Islet precursor cell (in vitro differentiated cells): ENCODE measurements at regions not wholly inside any gene's neighbourhood (a gene's known extent, or its start where the extent isn't known, plus 50 kb on each side); places are given as distances from the start of the nearest gene placed in this dataset.

Source experiments
- DNase-seq: peaks from one replicate; pipeline ENCODE4 v3.0.0-alpha.2; 2018

DNA sequence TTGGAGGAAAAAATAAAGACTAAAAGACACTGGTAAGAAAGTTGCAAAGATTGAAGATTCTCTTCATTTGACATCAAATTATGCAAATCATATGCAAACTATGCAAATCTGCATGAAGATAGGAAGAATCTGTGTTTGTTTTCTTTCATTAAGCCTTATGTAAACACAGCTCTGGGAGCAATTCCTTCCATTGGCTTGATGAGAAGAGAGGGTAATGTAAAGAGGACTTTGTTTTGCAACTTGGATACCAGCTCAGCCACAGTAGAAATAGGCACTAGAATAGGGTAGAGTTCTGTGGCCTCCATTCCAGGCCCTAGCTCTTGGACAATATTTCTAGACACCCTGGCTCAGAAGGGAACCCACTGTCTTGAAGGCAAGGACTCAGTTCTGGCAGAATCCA, 388.4 kb upstream of the RASGEF1B start:
- DNase-seq = no peak

DNA sequence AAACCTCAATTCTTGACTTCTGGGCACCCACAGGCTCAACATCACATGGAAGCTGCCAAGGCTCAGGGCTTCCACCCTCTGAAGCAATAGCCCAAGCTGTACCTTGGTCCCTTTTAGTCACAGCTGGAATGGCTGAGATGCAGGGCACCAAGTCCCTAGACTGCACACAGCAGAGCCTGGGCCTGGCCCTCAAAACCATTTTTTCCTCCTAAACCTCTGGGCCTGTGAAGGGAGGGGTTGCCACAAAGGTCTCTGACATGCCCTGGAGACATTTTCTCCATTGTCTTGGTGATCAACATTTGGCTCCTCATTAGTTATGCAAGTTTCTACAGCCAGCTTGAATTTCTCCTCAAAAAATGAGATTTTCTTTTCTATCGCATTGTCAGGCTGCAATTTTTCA, 382.7 kb upstream of the RASGEF1B start:
- no peak for DNase-seq

GRCh38 chr4:81852031-81852715, 380.5 kb upstream of the RASGEF1B start:
- DNase-seq = no peak

- no peak for DNase-seq
Measured at GRCh38 chr4:81850701-81851100, 379.0 kb upstream of the RASGEF1B start.

- no peak for DNase-seq
Measured at GRCh38 chr4:81845761-81846160, 374.1 kb upstream of the RASGEF1B start.

- DNase-seq = no peak
Measured at GRCh38 chr4:81845273-81845672, 373.6 kb upstream of the RASGEF1B start.

GRCh38 chr4:81844717-81845116, 373.0 kb upstream of the RASGEF1B start:
- peak; percentile 80 for DNase-seq

GRCh38 chr4:81839347-81840042, 367.8 kb upstream of the RASGEF1B start:
- DNase-seq = no peak

- DNase-seq = no peak
Measured at GRCh38 chr4:81838586-81838985, 366.9 kb upstream of the RASGEF1B start.

DNA sequence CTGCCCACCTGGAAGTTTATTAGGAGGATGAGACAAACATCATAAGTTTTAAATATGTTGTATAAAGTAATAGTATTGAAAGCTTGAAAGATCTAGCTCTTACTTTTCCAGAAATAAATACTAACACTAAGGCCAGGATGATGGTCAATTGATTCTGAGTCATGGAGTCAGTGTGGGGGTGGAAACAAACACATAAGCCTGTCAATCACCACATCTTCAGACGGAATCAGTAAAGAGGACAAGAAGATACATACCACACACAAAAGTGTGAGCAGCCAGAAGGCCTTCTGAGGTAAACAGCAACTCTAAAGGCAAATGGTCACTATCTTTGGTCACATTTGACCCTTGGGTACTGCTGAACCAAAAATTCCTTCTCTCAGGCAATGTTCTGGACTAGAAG, 365.0 kb upstream of the RASGEF1B start:
- DNase-seq = no peak

- no peak for DNase-seq
Measured at GRCh38 chr4:81833576-81833975, 361.9 kb upstream of the RASGEF1B start.

GRCh38 chr4:81828991-81829390, 357.3 kb upstream of the RASGEF1B start:
- no peak for DNase-seq

DNA sequence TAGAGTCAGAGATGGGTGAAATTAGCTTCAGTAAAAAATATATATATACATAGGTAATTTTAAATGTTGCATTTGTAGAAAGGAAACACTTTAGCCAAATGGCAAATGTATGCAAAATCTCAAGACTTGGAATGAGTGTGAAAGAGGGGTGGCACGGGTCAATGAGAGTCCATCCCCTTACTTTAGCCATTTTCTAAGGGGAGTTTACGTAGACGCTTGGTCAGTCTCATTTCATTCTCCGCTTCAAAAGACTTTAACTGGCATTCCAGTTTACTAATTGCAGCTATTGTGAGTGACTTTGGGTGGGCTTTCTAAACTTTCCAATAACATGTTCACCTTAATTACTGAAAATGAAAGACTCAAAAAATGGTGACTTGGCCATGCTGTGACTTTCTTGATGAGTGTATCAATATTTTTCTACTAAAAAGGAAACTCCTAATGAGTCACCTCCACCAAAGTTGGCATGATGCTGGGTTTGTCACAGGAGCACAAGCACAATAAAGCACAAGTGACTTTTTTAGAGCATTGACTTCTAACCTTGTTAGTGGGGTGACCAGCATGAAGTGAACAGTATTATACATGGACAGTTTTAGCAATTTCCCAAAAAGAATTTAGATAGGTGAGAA, 356.0 kb upstream of the RASGEF1B start:
- DNase-seq = no peak

DNA sequence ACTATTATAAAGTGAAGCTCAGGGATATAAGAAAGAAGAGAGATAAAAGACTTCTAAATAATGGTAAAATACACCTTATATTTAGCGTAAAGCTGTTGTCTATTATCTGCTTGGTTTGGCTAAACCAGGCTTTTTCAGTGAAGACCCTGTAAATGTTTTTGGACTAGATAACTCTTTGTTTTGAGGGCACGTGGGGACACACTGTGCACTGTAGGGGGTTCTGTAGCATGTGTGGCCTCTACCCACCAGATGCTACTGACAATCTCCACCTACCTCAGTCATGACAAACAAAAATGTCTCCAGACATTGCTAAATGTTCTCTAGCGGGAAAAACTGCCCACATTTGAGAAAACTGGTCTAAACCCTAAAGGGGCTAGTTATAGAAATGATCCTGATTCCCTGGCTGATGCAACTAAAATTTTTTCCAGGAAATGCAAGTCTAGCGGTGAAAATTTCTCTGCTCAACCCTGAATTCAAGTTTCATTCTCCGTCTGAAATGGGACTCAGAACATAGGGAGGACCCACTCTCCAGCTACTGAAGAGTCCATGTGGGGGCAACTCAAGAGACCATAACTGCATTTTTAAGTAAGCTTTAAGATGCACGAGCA, 355.2 kb upstream of the RASGEF1B start:
- DNase-seq = no peak

- no peak for DNase-seq
Measured at GRCh38 chr4:81826335-81826734, 354.6 kb upstream of the RASGEF1B start.

- DNase-seq = no peak
Measured at GRCh38 chr4:81818385-81818920, 346.7 kb upstream of the RASGEF1B start.

GRCh38 chr4:81816031-81816761, 344.5 kb upstream of the RASGEF1B start:
- no peak for DNase-seq

DNA sequence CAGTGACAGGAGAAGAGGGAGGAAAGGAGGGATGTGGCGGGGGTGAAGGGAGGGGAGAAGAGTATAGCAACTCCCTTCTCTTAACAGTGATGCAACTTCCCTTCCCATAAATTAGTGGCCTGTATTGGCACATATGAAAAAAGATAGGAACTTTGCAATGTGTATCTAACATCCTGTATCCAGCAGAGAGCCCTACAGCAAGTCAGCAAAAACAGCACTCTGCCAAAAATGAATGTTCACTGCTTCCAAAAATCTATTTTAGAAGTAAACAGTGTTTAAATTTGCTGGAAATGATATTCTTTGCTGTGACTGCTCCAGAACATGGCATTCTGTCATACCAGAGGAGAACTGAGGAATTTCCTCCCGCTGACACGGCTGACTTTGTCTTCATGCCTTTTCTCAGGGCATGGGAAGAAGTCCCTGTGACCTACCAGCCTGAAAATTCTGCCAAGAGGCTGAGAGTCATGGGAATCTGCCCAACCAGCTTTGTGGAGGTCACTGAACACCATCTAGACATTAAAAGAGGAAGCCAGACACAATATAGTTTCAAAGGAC, 343.4 kb upstream of the RASGEF1B start:
- DNase-seq = no peak

DNA sequence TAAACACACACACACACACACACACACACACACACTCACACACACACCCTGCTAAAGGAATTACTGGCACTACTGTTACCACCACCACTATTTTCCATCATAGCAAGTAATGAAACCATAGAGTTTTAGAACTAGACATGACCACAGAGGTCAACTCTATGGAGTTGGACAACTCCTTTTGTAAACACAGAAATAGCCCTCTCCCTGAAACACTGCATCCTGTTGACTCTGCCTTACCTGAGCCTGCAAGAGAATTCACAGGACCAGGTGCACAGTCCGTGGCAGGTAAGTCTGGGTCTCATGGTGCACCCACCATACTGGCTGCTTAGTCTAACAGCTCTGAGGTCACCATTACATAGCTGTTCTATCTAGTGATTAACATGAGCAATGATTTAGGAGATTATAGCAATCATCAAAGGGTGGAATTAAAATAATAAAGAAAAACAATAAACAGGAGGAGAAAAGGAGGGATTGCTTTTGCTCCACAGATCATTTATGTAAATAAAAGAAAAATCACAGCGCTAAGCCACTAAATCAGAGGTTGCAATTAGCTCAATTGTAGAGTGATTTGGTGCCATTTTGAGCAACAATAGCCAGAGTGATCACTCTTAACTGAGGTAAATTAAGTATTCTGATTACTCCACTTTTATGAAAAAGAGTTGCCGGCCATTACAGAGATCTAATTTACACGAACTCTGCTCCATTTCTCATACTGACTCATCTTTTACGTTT, 340.0 kb upstream of the RASGEF1B start:
- no peak for DNase-seq

DNA sequence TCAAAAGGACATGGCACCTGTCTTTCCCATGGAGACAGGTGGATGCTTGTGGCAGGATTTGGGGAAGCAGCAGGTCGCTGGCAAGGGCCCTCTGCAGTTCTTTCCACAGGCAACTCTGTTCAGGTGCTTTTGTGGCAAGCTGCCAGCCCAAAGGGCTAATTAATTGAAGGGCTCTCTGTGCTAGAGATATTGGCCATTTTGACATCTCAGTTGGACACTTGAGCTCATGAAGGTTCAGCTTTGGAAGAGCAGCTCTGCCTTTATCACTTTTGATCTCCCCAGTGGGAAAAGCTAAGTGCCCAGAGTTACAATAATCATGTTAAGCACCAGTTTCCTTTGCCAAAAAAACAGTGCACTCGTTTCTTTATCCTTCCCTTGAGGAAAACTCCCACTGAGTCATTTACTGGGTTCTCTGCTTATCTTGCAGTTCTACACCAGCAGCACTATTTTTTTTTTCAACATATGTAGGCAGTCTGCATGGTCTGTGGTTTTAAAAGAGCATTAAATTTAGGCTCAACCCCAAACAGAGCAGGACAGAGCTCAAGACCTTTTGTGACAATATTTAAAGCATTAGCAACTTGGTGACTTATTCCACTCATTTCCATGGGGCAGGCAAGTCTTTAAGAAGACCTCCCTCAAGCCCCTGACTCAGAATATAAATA, 336.4 kb upstream of the RASGEF1B start:
- DNase-seq = no peak

DNA sequence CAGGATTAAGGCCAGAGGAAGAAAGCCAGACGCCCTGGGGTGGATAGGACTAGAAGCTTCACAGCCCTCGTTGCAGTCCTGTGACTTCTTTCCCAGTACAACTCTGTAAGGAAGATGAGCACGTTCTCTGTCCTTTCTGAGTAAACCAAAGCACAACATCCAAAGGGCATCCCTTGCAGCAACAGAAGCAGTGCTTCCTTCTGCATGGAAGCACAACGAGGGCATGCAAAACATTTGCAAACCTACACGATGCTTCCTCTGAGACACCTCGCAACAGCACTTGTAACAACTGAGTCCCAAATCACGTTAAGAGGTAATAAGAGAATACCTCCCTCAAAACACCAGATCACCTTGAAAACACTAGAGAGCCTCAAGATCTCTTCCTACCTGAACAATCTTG, 335.7 kb upstream of the RASGEF1B start:
- no peak for DNase-seq
